IPS-11a (cell line): ENCODE measurements at regions not wholly inside any gene's neighbourhood (a gene's known extent, or its start where the extent isn't known, plus 50 kb on each side); places are given as distances from the start of the nearest gene placed in this dataset.

Source experiments
- H3K4me3 ChIP-seq: one replicate; pipeline ENCODE4 v1.5.1; 2013; ENCODE audit warnings: low read depth, low read length, control low read depth

GRCh38 chr2:41736105-41736567, 311.7 kb upstream of the PKDCC start:
- H3K4me3 ChIP-seq: no peak overlapping the region

GRCh38 chr2:41736586-41736985, 311.2 kb upstream of the PKDCC start:
- H3K4me3 ChIP-seq: no peak overlapping the region

- H3K4me3 ChIP-seq: no peak overlapping the region
Observed at GRCh38 chr2:41737888-41738287, 309.9 kb upstream of the PKDCC start.

- H3K4me3 ChIP-seq: no peak overlapping the region
Observed at GRCh38 chr2:41741951-41742595, 305.7 kb upstream of the PKDCC start.

GRCh38 chr2:41743324-41743723, 304.5 kb upstream of the PKDCC start:
- no peak overlapping the region for H3K4me3 ChIP-seq

- no peak overlapping the region for H3K4me3 ChIP-seq
Observed at GRCh38 chr2:41750829-41751228, 297.0 kb upstream of the PKDCC start.

GRCh38 chr2:41759880-41760279, 287.9 kb upstream of the PKDCC start:
- H3K4me3 ChIP-seq: no peak overlapping the region

GRCh38 chr2:41763141-41763540, 284.7 kb upstream of the PKDCC start:
- no peak overlapping the region for H3K4me3 ChIP-seq

GRCh38 chr2:41764131-41764530, 283.7 kb upstream of the PKDCC start:
- no peak overlapping the region for H3K4me3 ChIP-seq

- no peak overlapping the region for H3K4me3 ChIP-seq
Observed at GRCh38 chr2:41764919-41765318, 282.9 kb upstream of the PKDCC start.

- H3K4me3 ChIP-seq: no peak overlapping the region
Observed at GRCh38 chr2:41768310-41768709, 279.5 kb upstream of the PKDCC start.

GRCh38 chr2:41771710-41772109, 276.1 kb upstream of the PKDCC start:
- no peak overlapping the region for H3K4me3 ChIP-seq

- no peak overlapping the region for H3K4me3 ChIP-seq
Observed at GRCh38 chr2:41772697-41773096, 275.1 kb upstream of the PKDCC start.

- no peak overlapping the region for H3K4me3 ChIP-seq
Observed at GRCh38 chr2:41774011-41774605, 273.7 kb upstream of the PKDCC start.

GRCh38 chr2:41775366-41776025, 272.3 kb upstream of the PKDCC start:
- H3K4me3 ChIP-seq: no peak overlapping the region

GRCh38 chr2:41779888-41780287, 267.9 kb upstream of the PKDCC start:
- H3K4me3 ChIP-seq: no peak overlapping the region

GRCh38 chr2:41782306-41783158, 265.3 kb upstream of the PKDCC start:
- H3K4me3 ChIP-seq: no peak overlapping the region

GRCh38 chr2:41784496-41784895, 263.3 kb upstream of the PKDCC start:
- no peak overlapping the region for H3K4me3 ChIP-seq

- no peak overlapping the region for H3K4me3 ChIP-seq
Observed at GRCh38 chr2:41785251-41786022, 262.4 kb upstream of the PKDCC start.

- no peak overlapping the region for H3K4me3 ChIP-seq
Observed at GRCh38 chr2:41791523-41791922, 256.3 kb upstream of the PKDCC start.

- no peak overlapping the region for H3K4me3 ChIP-seq
Observed at GRCh38 chr2:41803361-41803760, 244.5 kb upstream of the PKDCC start.
